LNCAP (cell line): ENCODE measurements at regions not wholly inside any gene's neighbourhood (a gene's known extent, or its start where the extent isn't known, plus 50 kb on each side); places are given as distances from the start of the nearest gene placed in this dataset.

Experiments used
- TF ChIP-seq, protein P1 (sequence below): fragments of 450-650 bp; IDR thresholded peaks from 2 replicates; pipeline ENCODE4 v1.5.1; 2017; ENCODE audit warnings: mild to moderate bottlenecking

DNA sequence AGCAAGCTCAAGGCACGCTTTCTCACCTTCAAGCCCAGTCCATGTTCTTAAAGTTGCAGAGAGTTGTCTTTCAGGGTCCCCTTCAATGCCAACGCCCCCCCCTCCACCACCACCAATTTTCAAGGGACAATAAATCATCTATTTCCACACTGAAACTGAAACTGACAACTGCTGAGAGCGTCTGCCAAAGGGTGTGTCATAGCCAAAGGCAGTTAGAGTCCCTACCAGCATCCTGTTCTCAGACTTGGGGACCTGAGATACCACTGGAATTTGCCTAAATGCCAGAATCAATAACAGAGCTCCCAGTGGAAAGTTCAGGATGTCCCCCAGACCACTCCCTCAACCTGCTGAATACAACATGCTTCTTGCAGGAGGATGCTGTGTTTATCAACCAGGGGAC is 133.2 kb upstream of the SOX9 start:
- TF ChIP-seq, protein P1, sequence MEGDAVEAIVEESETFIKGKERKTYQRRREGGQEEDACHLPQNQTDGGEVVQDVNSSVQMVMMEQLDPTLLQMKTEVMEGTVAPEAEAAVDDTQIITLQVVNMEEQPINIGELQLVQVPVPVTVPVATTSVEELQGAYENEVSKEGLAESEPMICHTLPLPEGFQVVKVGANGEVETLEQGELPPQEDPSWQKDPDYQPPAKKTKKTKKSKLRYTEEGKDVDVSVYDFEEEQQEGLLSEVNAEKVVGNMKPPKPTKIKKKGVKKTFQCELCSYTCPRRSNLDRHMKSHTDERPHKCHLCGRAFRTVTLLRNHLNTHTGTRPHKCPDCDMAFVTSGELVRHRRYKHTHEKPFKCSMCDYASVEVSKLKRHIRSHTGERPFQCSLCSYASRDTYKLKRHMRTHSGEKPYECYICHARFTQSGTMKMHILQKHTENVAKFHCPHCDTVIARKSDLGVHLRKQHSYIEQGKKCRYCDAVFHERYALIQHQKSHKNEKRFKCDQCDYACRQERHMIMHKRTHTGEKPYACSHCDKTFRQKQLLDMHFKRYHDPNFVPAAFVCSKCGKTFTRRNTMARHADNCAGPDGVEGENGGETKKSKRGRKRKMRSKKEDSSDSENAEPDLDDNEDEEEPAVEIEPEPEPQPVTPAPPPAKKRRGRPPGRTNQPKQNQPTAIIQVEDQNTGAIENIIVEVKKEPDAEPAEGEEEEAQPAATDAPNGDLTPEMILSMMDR, result no peak

DNA sequence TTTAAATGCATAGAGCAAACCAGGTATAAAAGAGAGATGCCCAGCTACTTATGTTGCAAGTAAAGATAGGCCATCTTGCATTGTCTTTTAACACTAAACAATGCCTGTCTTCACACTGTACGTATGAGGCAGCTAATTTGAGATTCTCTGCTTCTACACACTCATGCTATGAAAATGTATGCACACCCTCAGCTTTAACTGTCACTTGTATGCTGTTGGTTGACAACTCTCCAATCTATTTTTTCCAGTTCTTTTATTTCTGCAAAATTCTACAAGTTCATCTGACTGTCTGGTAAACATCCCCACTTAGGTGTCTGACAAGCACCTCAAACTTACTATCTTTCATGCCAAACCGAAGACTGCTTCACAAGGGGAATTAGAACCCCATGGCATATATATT is 131.7 kb upstream of the SOX9 start:
- TF ChIP-seq, protein P1, result no peak

DNA sequence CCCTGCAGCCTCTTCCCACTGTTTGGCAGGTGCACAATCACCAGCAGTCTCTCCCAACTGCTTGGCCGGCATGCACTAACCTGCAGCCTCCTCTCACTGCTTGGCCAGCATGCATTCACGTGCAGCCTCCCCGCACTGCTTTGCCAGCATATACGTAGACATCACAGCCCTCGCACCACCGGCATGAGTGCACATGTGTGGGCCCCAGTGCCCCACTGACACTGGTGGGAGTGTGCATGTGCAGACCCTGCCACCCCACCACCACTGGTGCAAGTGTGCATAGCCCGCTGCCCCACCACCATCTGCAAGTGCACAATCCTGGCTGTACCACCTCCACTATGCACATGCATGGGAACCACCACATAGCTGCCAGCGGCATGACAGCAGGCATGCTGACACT is 127.5 kb upstream of the SOX9 start:
- TF ChIP-seq, protein P1, result no peak

DNA sequence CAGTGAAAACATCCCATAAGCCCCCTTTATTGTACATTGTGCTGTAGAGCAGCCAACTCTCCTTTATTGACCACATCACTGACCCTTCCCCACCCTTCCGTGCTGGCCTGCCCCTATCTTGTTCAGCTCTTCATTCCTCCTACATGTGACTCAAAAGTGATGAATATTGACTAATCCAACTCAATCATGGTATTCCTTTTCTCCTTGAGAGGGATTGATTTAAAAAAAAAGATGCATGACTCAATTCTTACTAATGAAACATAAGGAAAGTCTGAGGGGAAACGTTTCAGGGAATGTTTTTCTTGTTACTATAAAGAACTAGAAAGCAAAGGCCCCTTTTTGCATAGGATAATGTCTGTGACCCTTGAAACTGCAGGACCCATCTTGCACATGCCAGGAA is 125.2 kb upstream of the SOX9 start:
- TF ChIP-seq, protein P1, result no peak

DNA sequence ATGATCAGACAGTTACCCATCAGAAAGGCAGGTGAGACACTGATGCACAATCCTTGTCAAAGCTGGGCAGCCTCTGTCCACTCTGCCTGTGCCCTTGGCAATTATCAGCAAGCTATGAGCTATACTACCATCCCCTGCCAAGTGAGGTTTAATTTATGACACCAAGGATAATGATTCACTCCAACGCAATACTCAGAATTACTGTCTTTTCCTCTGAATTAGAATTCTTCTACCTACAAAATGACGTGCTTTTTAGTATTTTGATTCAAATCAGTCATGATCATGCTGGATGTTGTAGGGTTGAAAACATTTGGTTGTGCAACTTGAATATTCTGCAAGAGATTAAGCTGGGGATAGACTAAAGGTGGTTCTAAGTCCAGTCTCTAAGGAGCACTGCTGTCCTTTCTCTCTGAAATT is 116.8 kb upstream of the SOX9 start:
- TF ChIP-seq, protein P1, result no peak

DNA sequence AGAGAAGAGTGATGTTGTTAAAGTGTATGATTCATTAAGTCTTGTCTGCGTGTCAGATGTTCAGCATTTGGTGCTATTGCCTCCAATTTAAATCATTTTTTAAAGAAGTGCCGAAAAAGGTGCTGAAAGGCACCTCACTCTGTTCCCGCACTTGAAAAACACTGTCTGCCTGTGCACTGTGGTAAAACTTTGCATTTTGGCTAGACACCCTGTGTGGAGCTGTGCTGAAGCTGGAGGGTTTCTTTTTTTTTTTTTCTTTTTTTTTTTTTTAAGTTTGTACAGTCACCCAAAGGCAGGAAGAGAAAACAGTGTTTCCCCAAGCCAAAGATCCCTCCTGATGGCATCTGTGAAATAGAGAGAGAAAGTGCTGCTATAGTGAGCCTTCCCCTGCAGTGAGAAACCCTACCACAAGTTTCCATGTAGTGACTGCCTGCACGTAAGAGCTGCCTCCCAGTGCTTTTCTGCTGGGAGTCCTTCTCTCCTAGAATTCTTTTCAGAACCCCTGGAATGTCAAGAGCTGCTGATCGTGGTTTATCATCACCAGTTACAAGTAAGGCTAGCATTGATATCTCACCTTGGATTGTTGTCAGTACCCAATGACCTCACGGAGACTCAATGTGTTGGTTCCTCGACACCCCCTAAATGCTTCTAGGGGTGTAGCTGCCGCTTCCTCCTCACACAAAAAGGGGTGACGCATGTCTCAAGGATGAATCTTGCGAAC is 116.0 kb upstream of the SOX9 start:
- TF ChIP-seq, protein P1, result no peak

DNA sequence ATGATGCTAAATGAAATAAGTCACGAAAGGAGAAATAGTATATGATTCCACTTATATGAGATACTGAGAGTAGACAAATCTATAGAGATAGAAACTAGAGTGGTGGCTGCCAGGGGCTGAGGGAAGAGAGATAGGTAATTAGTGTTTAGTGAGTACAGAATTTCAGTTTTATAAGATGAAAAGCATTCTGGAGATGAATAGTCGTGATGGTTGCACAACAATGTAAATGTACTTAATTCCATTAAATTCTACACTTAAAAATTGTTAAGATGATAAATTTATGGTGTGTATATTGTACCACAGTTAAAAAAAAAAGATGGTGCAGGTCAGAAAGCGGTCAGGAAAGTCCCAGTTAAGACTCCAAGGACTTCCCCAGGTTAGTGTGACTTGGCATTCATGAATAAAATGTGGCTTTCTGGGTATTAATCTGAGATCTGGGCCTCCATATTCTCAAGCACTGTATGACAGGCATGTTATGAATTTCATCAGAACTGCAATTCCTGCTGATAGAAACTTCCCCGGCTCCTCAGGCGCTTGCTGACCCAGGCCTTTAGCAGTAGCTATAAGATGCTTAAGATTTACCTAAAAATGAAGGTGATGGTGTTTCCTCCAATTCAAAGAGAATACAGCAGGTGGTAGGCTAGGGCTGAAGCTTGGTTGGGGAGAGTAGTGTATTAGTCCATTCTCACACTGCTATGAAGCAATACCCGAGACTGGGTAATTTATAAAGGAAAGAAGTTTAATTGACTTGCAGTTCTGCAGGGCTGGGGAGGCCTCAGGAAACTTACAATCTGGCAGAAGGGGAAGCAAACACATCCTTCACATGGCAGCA is 115.3 kb upstream of the SOX9 start:
- TF ChIP-seq, protein P1, result no peak
